ENCODE measurements at regions not wholly inside any gene's neighbourhood (a gene's known extent, or its start where the extent isn't known, plus 50 kb on each side); places are given as distances from the start of the nearest gene placed in this dataset.

- Histone ChIP-seq H3K27me3 (ENCODE audit: insufficient read depth, low read length) (no peaks in the 10 kb centered on the region), H3K9me3 (ENCODE audit: low read length) (no peaks in the 10 kb centered on the region), H3K27ac (ENCODE audit: low read depth, low read length, poor library complexity, severe bottlenecking) (no peak overlapping the region), H3K9ac (ENCODE audit: low read length) (no peak overlapping the region), H2AFZ (ENCODE audit: low read length) (no peak overlapping the region), H3K36me3 (ENCODE audit: insufficient read depth, low read length) (no peaks in the 10 kb centered on the region), H3K9me2 (ENCODE audit: low read depth, low read length) (no peaks in the 10 kb centered on the region), H4K20me1 (ENCODE audit: insufficient read depth, low read length) (no peaks in the 10 kb centered on the region), H3F3A (ENCODE audit: insufficient read depth, low read length) (no peaks in the 10 kb centered on the region), H3K4me3 (ENCODE audit: low read depth, low read length, poor library complexity, severe bottlenecking) (no peak overlapping the region), H3K4me1 (ENCODE audit: insufficient read depth, low read length, severe bottlenecking) (no peaks in the 10 kb centered on the region), H3K79me2 (ENCODE audit: insufficient read depth, low read length) (no peaks in the 10 kb centered on the region), H3K4me2 (ENCODE audit: low read length) (no peak overlapping the region)
- TF ChIP-seq, protein P1, sequence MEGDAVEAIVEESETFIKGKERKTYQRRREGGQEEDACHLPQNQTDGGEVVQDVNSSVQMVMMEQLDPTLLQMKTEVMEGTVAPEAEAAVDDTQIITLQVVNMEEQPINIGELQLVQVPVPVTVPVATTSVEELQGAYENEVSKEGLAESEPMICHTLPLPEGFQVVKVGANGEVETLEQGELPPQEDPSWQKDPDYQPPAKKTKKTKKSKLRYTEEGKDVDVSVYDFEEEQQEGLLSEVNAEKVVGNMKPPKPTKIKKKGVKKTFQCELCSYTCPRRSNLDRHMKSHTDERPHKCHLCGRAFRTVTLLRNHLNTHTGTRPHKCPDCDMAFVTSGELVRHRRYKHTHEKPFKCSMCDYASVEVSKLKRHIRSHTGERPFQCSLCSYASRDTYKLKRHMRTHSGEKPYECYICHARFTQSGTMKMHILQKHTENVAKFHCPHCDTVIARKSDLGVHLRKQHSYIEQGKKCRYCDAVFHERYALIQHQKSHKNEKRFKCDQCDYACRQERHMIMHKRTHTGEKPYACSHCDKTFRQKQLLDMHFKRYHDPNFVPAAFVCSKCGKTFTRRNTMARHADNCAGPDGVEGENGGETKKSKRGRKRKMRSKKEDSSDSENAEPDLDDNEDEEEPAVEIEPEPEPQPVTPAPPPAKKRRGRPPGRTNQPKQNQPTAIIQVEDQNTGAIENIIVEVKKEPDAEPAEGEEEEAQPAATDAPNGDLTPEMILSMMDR (IDR thresholded peaks at IDR 0.05; ENCODE audit: low read length) = no peak
- no peak for TF ChIP-seq EZH2 (IDR thresholded peaks at IDR 0.05; ENCODE audit: borderline replicate concordance, low read length)
Measured at GRCh38 chr16:9695152-9695551, 487.1 kb downstream of the GRIN2A start.

Data from OCI-LY1 (cell line).